Psoas muscle (tissue), 7 donors: ENCODE measurements at regions not wholly inside any gene's neighbourhood (a gene's known extent, or its start where the extent isn't known, plus 50 kb on each side); places are given as distances from the start of the nearest gene placed in this dataset.
"Not testable (repeated sequence)": the region's sequence is repeated elsewhere in the genome, so short reads cannot be mapped to it uniquely, and the experiment has no call there.

Experiments
- ATAC-seq, 4 donors: fragments of 200-7000 bp; cut with Tn5 transposase; one replicate each; pipeline ENCODE4 v1.9.1; 2020; ENCODE audit warnings: moderate library complexity in 3 of 4, mild to moderate bottlenecking in 2 of 4
- DNase-seq, 2 donors: peaks; one replicate each; pipeline ENCODE4 v3.0.0-alpha.2; 2020
- H3K27ac ChIP-seq: fragments of 200-600 bp; one replicate; pipeline ENCODE4 v1.8.0; 2022
- H3K27me3 ChIP-seq, 3 donors: fragments of 200-600 bp in 1 of 3; one replicate each; pipeline versions ENCODE4 v1.6.1 to v1.8.0; 2013 to 2022; ENCODE audit warnings: low read length in 2 of 3, mild to moderate bottlenecking in 2 of 3, moderate library complexity in 1 of 3; ENCODE audit not compliant: insufficient read depth in 3 of 3
- H3K36me3 ChIP-seq, 2 donors: fragments of 200-600 bp in 1 of 2; one replicate each; pipeline versions ENCODE4 v1.6.1 to v1.8.0; 2013 to 2022; ENCODE audit warnings: low read depth in 1 of 2, mild to moderate bottlenecking in 1 of 2, moderate library complexity in 1 of 2; ENCODE audit not compliant: insufficient read depth in 1 of 2
- H3K4me1 ChIP-seq: fragments of 200-600 bp; one replicate; pipeline ENCODE4 v1.8.0; 2022
- H3K4me3 ChIP-seq: fragments of 200-600 bp; one replicate; pipeline ENCODE4 v1.8.0; 2022; ENCODE audit warnings: mild to moderate bottlenecking
- H3K9me3 ChIP-seq: fragments of 200-600 bp; one replicate; pipeline ENCODE4 v1.8.0; 2022
- CTCF ChIP-seq: fragments of 200-600 bp; IDR thresholded peaks from one replicate; pipeline ENCODE4 v1.8.0; 2022; ENCODE audit warnings: antibody characterized with exemption
- WGBS, 3 donors: extraction: QIAGEN DNeasy Blood & Tissue Kit; methylation state at CpG; one replicate each; pipeline versions ENCODE4 v1.1.6 to v1.1.7; 2013; 5-methylcytosine and 5-hydroxymethylcytosine counted together
- intact Hi-C, 2 donors: fragments of 100-400 bp; cut with DNase I; formaldehyde crosslinking; loops; one replicate each; pipeline versions ENCODE4 v1.11.0 to v1.14.2; 2022
- donor health status: healthy with polysubstance abuse.
- donor health status: DM: no; HTN: no; CAD: no; lungs with moderate emphysema.
- donor health status: Bipolar disorder and iron deficiency.
- donor health status: healthy.
- donor health status: DM: yes; HTN: yes; CAD: no.
- donor health status: DM: no; HTN: no; CAD: no.
- donor health status: DM: yes; HTN: yes; CAD: no.

GRCh38 chr13:69616396-69616795, 491.2 kb upstream of the ATXN8OS start:
- DNase-seq (no peak), ATAC-seq (no peak)
- Histone ChIP-seq H3K36me3 (no peaks in the 10 kb centered on the region), H3K27ac (no peak overlapping the region), H3K27me3 (no peaks in the 10 kb centered on the region), H3K9me3 (no peaks in the 10 kb centered on the region), H3K4me1 (no peaks in the 10 kb centered on the region), H3K4me3 (no peak overlapping the region)
- intact Hi-C loops, result no loop called here
- WGBS, 3 donors, result 76 to 83% (median 77%) methylated on average over 3 of the region's 3 CpGs
- TF ChIP-seq CTCF, result no peak

GRCh38 chr13:69615055-69615454, 492.6 kb upstream of the ATXN8OS start:
- H3K4me3 ChIP-seq, DNase-seq, H3K9me3 ChIP-seq, H3K4me1 ChIP-seq, ATAC-seq, H3K27me3 ChIP-seq, H3K27ac ChIP-seq, intact Hi-C loops, H3K36me3 ChIP-seq: not testable (repeated sequence)
- WGBS, 3 donors, result 71 to 77% (median 73%) methylated on average over 5 to 6 of the region's 8 CpGs

GRCh38 chr13:69604698-69605097, 502.9 kb upstream of the ATXN8OS start:
- WGBS, 3 donors, result 81 to 96% (median 84%) methylated on average over 1 of the region's 1 CpG
- no peak for ATAC-seq

GRCh38 chr13:69603144-69603853, 504.3 kb upstream of the ATXN8OS start:
- intact Hi-C loops, result no loop called here
- WGBS, 3 donors, result 65 to 80% (median 70%) methylated on average over 3 of the region's 3 CpGs

More at GRCh38 chr13:69604698-69605097, 502.9 kb upstream of the ATXN8OS start:
- Histone ChIP-seq H3K9me3 (no peaks in the 10 kb centered on the region), H3K4me3 (no peak overlapping the region), H3K4me1 (no peaks in the 10 kb centered on the region), H3K27me3 (no peaks in the 10 kb centered on the region), H3K27ac (no peak overlapping the region), H3K36me3 (no peaks in the 10 kb centered on the region)
- intact Hi-C loops, result no loop called here
- no peak for TF ChIP-seq CTCF
- no peak for DNase-seq

GRCh38 chr13:69601661-69602060, 506.0 kb upstream of the ATXN8OS start:
- DNase-seq (no peak), ATAC-seq (no peak)
- intact Hi-C loops, result no loop called here
- no peaks in the 10 kb centered on the region for H3K4me1 ChIP-seq
- H3K27ac ChIP-seq, result no peak overlapping the region
- 55 to 61% (median 60%) methylated on average over 3 of the region's 3 CpGs for WGBS, 3 donors
- H3K27me3 ChIP-seq, result no peaks in the 10 kb centered on the region
- no peaks in the 10 kb centered on the region for H3K9me3 ChIP-seq
- H3K4me3 ChIP-seq, result no peak overlapping the region
- no peaks in the 10 kb centered on the region for H3K36me3 ChIP-seq
- no peak for TF ChIP-seq CTCF

More at GRCh38 chr13:69603144-69603853, 504.3 kb upstream of the ATXN8OS start:
- no peak for DNase-seq
- H3K36me3 ChIP-seq, result no peaks in the 10 kb centered on the region
- H3K4me1 ChIP-seq, result no peaks in the 10 kb centered on the region
- TF ChIP-seq CTCF, result no peak
- H3K27ac ChIP-seq, result no peak overlapping the region
- no peaks in the 10 kb centered on the region for H3K27me3 ChIP-seq
- ATAC-seq, result no peak
- H3K4me3 ChIP-seq, result no peak overlapping the region
- H3K9me3 ChIP-seq, result no peaks in the 10 kb centered on the region
